HL-60 (cell line): ENCODE measurements at regions not wholly inside any gene's neighbourhood (a gene's known extent, or its start where the extent isn't known, plus 50 kb on each side); places are given as distances from the start of the nearest gene placed in this dataset.

Source experiments
- DNase-seq, 2 experiments: peaks; one replicate each; pipeline ENCODE4 v3.0.0-alpha.2; 2010 to 2020; ENCODE audit warnings: low read depth in 1 of 2, low spot score in 1 of 2
- H3K27ac ChIP-seq: fragments of 250-450 bp; sonication (Bioruptor Pico); replicated peaks from 2 replicates; pipeline ENCODE4 v1.5.1; 2020; ENCODE audit warnings: mild to moderate bottlenecking, moderate library complexity
- H3K27me3 ChIP-seq: fragments of 250-450 bp; sonication (Bioruptor Pico); 2 replicates; pipeline ENCODE4 v1.5.1; 2021; ENCODE audit warnings: mild to moderate bottlenecking, moderate library complexity; ENCODE audit not compliant: insufficient read depth, poor library complexity, severe bottlenecking
- H3K4me3 ChIP-seq: replicated peaks from 2 replicates; pipeline ENCODE4 v1.5.1; 2011; ENCODE audit warnings: mild to moderate bottlenecking, control low read depth, low read length; ENCODE audit not compliant: insufficient read depth
- CTCF ChIP-seq: IDR thresholded peaks from one replicate; pipeline ENCODE4 v1.5.1; 2011; ENCODE audit warnings: low read length, control low read depth, inconsistent platforms; ENCODE audit not compliant: insufficient read depth
- GABPA ChIP-seq: IDR thresholded peaks from 2 replicates; pipeline ENCODE4 v1.6.1; 2012; ENCODE audit warnings: low read depth
- POLR2AphosphoS5 ChIP-seq: IDR thresholded peaks from 2 replicates; pipeline ENCODE4 v1.6.1; 2012; ENCODE audit warnings: low read depth
- REST ChIP-seq: IDR thresholded peaks from 2 replicates; pipeline ENCODE4 v1.6.1; 2012; ENCODE audit warnings: low read depth; ENCODE audit not compliant: insufficient replicate concordance
- SPI1 ChIP-seq: IDR thresholded peaks from 2 replicates; pipeline ENCODE4 v1.6.1; 2012; ENCODE audit warnings: low read depth, mild to moderate bottlenecking, borderline replicate concordance

GRCh38 chr2:76310894-76311633 is 600.3 kb upstream of the GCFC2 start:
- Histone ChIP-seq H3K4me3 (no peak overlapping the region), H3K27ac (no peak overlapping the region), H3K27me3 (no peaks in the 10 kb centered on the region)
- DNase-seq: no peak
- no peak for TF ChIP-seq REST
- no peak for TF ChIP-seq GABPA

- Histone ChIP-seq H3K27me3 (no peaks in the 10 kb centered on the region), H3K4me3 (no peak overlapping the region), H3K27ac (no peak overlapping the region)
- no peak for DNase-seq
- TF ChIP-seq REST (no peak), SPI1 (no peak), POLR2AphosphoS5 (no peak), GABPA (no peak), CTCF (no peak)
These were observed 596.8 kb upstream of the GCFC2 start for GRCh38 chr2:76307495-76307894.

GRCh38 chr2:76298041-76298440 is 587.3 kb upstream of the GCFC2 start:
- Histone ChIP-seq H3K27ac (no peak overlapping the region), H3K27me3 (no peaks in the 10 kb centered on the region), H3K4me3 (no peak overlapping the region)
- TF ChIP-seq POLR2AphosphoS5: no peak
- TF ChIP-seq SPI1: no peak
- TF ChIP-seq CTCF: no peak
- no peak for TF ChIP-seq REST
- TF ChIP-seq GABPA: no peak
- DNase-seq: no peak
